ENCODE measurements at regions not wholly inside any gene's neighbourhood (a gene's known extent, or its start where the extent isn't known, plus 50 kb on each side); places are given as distances from the start of the nearest gene placed in this dataset.

- no peak for TF ChIP-seq CTCF (IDR thresholded peaks at IDR 0.05)
- no peak for TF ChIP-seq EZH2 (IDR thresholded peaks at IDR 0.05)
- no peak for TF ChIP-seq EZH2phosphoT487 (IDR thresholded peaks at IDR 0.05)
Measured at GRCh38 chr20:8938532-8938931, 130.4 kb upstream of the PLCB4 start.

Measured in neural progenitor cell (in vitro differentiated cells).